Lower leg skin (tissue), 3 donors: ENCODE measurements at regions not wholly inside any gene's neighbourhood (a gene's known extent, or its start where the extent isn't known, plus 50 kb on each side); places are given as distances from the start of the nearest gene placed in this dataset.

Experiments
- POLR2A ChIP-seq, 2 donors: fragments of 450-650 bp; IDR thresholded peaks; one replicate each; pipeline ENCODE4 v1.6.1; 2016 to 2017; ENCODE audit warnings: antibody characterized with exemption in 2 of 2, mild to moderate bottlenecking in 1 of 2, moderate library complexity in 1 of 2
- TF ChIP-seq, protein P1 (sequence below), 3 donors: fragments of 450-650 bp; IDR thresholded peaks; one replicate each; pipeline ENCODE4 v1.5.1; 2016; ENCODE audit warnings: antibody characterized with exemption in 3 of 3, mild to moderate bottlenecking in 3 of 3, moderate library complexity in 2 of 3

DNA sequence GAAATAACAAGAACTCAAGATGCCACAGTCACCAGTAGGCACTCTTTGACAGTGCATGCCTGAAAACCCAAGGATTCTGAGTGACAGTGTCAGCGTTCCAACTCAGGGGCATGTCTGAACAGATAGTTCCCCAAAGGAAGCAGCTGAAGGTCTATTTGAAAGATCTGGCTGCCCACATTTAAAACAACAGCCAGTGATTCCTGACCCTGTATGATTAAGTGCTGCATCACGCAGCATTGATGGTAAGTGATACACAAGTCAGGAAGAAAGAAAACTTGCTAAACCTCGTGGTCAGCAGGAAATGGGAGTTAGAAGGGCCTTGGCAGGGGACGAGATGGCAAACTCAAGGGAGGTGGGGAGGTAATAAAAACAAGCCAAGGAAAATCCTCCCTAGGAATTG lies 1013.1 kb downstream of the TYW1 start:
- TF ChIP-seq, protein P1, sequence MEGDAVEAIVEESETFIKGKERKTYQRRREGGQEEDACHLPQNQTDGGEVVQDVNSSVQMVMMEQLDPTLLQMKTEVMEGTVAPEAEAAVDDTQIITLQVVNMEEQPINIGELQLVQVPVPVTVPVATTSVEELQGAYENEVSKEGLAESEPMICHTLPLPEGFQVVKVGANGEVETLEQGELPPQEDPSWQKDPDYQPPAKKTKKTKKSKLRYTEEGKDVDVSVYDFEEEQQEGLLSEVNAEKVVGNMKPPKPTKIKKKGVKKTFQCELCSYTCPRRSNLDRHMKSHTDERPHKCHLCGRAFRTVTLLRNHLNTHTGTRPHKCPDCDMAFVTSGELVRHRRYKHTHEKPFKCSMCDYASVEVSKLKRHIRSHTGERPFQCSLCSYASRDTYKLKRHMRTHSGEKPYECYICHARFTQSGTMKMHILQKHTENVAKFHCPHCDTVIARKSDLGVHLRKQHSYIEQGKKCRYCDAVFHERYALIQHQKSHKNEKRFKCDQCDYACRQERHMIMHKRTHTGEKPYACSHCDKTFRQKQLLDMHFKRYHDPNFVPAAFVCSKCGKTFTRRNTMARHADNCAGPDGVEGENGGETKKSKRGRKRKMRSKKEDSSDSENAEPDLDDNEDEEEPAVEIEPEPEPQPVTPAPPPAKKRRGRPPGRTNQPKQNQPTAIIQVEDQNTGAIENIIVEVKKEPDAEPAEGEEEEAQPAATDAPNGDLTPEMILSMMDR (IDR thresholded peaks at IDR 0.05), result no peak
- TF ChIP-seq POLR2A (IDR thresholded peaks at IDR 0.05), result no peak
